ENCODE measurements at regions not wholly inside any gene's neighbourhood (a gene's known extent, or its start where the extent isn't known, plus 50 kb on each side); places are given as distances from the start of the nearest gene placed in this dataset.
"Not testable (repeated sequence)": the region's sequence is repeated elsewhere in the genome, so short reads cannot be mapped to it uniquely, and the experiment has no call there.

- no peak for DNase-seq (ENCODE audit: low spot score)
Observed at GRCh38 chr2:125224830-125225229, 1199.7 kb downstream of the CNTNAP5 start.

- no peak for DNase-seq (ENCODE audit: low spot score)
Observed at GRCh38 chr2:125227843-125228392, 1202.8 kb downstream of the CNTNAP5 start.

GRCh38 chr2:125240870-125241269 lies 1215.8 kb downstream of the CNTNAP5 start:
- no peak for DNase-seq (ENCODE audit: low spot score)

GRCh38 chr2:125243074-125243473 lies 1218.0 kb downstream of the CNTNAP5 start:
- DNase-seq (ENCODE audit: low spot score), result no peak

- DNase-seq (ENCODE audit: low spot score), result no peak
Observed at GRCh38 chr2:125254010-125254409, 1228.9 kb downstream of the CNTNAP5 start.

GRCh38 chr2:125259451-125259850 lies 1234.4 kb downstream of the CNTNAP5 start:
- no peak for DNase-seq (ENCODE audit: low spot score)

GRCh38 chr2:125260366-125260930 lies 1235.4 kb downstream of the CNTNAP5 start:
- not testable (repeated sequence) for DNase-seq (ENCODE audit: low spot score)

- DNase-seq (ENCODE audit: low spot score), result no peak
Observed at GRCh38 chr2:125264453-125264852, 1239.4 kb downstream of the CNTNAP5 start.

GRCh38 chr2:125267683-125268082 lies 1242.6 kb downstream of the CNTNAP5 start:
- DNase-seq (ENCODE audit: low spot score), result no peak

GRCh38 chr2:125272651-125273050 lies 1247.6 kb downstream of the CNTNAP5 start:
- no peak for DNase-seq (ENCODE audit: low spot score)

- DNase-seq (ENCODE audit: low spot score), result no peak
Observed at GRCh38 chr2:125274718-125275117, 1249.6 kb downstream of the CNTNAP5 start.

GRCh38 chr2:125280265-125280664 lies 1255.2 kb downstream of the CNTNAP5 start:
- no peak for DNase-seq (ENCODE audit: low spot score)

GRCh38 chr2:125281242-125281641 lies 1256.2 kb downstream of the CNTNAP5 start:
- DNase-seq (ENCODE audit: low spot score), result no peak

- DNase-seq (ENCODE audit: low spot score), result no peak
Observed at GRCh38 chr2:125296742-125297141, 1271.7 kb downstream of the CNTNAP5 start.

- no peak for DNase-seq (ENCODE audit: low spot score)
Observed at GRCh38 chr2:125310657-125311364, 1285.7 kb downstream of the CNTNAP5 start.

- no peak for DNase-seq (ENCODE audit: low spot score)
Observed at GRCh38 chr2:125312342-125312741, 1287.3 kb downstream of the CNTNAP5 start.

- no peak for DNase-seq (ENCODE audit: low spot score)
Observed at GRCh38 chr2:125313806-125314205, 1288.7 kb downstream of the CNTNAP5 start.

- no peak for DNase-seq (ENCODE audit: low spot score)
Observed at GRCh38 chr2:125318740-125319139, 1293.7 kb downstream of the CNTNAP5 start.

- DNase-seq (ENCODE audit: low spot score), result no peak
Observed at GRCh38 chr2:125324273-125324672, 1299.2 kb downstream of the CNTNAP5 start.

- no peak for DNase-seq (ENCODE audit: low spot score)
Observed at GRCh38 chr2:125330133-125330532, 1305.0 kb downstream of the CNTNAP5 start.

- no peak for DNase-seq (ENCODE audit: low spot score)
Observed at GRCh38 chr2:125341353-125341752, 1314.6 kb upstream of the GYPC start.

GRCh38 chr2:125353542-125353941 lies 1302.4 kb upstream of the GYPC start:
- not testable (repeated sequence) for DNase-seq (ENCODE audit: low spot score)

- no peak for DNase-seq (ENCODE audit: low spot score)
Observed at GRCh38 chr2:125364192-125364983, 1291.6 kb upstream of the GYPC start.

All from hematopoietic multipotent progenitor cell treated with erythropoietin and hydrocortisone succinate and interleukin-3 and kit ligand, for 15 days (in vitro differentiated cells).